DOHH2 (cell line): ENCODE measurements at regions not wholly inside any gene's neighbourhood (a gene's known extent, or its start where the extent isn't known, plus 50 kb on each side); places are given as distances from the start of the nearest gene placed in this dataset.

ENCODE experiments used
- H3F3A ChIP-seq: fragments of 200-600 bp; sonication (generic), shearing (Covaris generic); 2 replicates; pipeline ENCODE4 v1.6.0; 2016; ENCODE audit warnings: antibody characterized with exemption, mild to moderate bottlenecking; ENCODE audit not compliant: control insufficient read depth, insufficient read depth
- H3K27ac ChIP-seq: fragments of 200-600 bp; sonication (generic); 2 replicates; pipeline ENCODE4 v1.5.1; 2014; ENCODE audit warnings: low read depth, mild to moderate bottlenecking, low read length, moderate library complexity
- H3K27me3 ChIP-seq: fragments of 200-600 bp; sonication (generic); 2 replicates; pipeline ENCODE4 v1.6.1; 2014; ENCODE audit warnings: mild to moderate bottlenecking, low read length, mixed read lengths; ENCODE audit not compliant: control insufficient read depth
- H3K36me3 ChIP-seq: fragments of 200-600 bp; sonication (generic); 2 replicates; pipeline ENCODE4 v1.6.1; 2014; ENCODE audit warnings: mild to moderate bottlenecking, low read length, moderate library complexity, mixed read lengths; ENCODE audit not compliant: control insufficient read depth
- H3K4me1 ChIP-seq: fragments of 200-600 bp; sonication (generic); 2 replicates; pipeline ENCODE4 v1.6.1; 2014; ENCODE audit warnings: mild to moderate bottlenecking, low read length, mixed read lengths; ENCODE audit not compliant: control insufficient read depth
- H3K4me2 ChIP-seq: fragments of 200-600 bp; sonication (generic); 2 replicates; pipeline ENCODE4 v1.6.0; 2014; ENCODE audit warnings: mild to moderate bottlenecking, low read length, moderate library complexity
- H3K4me3 ChIP-seq: fragments of 200-600 bp; sonication (generic); 2 replicates; pipeline ENCODE4 v1.5.1; 2014; ENCODE audit warnings: mild to moderate bottlenecking, low read length, mixed read lengths
- H3K79me2 ChIP-seq: fragments of 200-600 bp; sonication (generic); 2 replicates; pipeline ENCODE4 v1.6.1; 2014; ENCODE audit warnings: mild to moderate bottlenecking, low read length, mixed read lengths; ENCODE audit not compliant: control insufficient read depth
- H3K9me2 ChIP-seq: fragments of 200-600 bp; sonication (generic); replicated peaks from 2 replicates; pipeline ENCODE4 v1.6.1; 2014; ENCODE audit warnings: mild to moderate bottlenecking, low read length, mixed read lengths; ENCODE audit not compliant: control insufficient read depth
- H3K9me3 ChIP-seq: fragments of 200-600 bp; sonication (generic); 2 replicates; pipeline ENCODE4 v1.6.1; 2014; ENCODE audit warnings: antibody characterized with exemption, low read length, mixed read lengths; ENCODE audit not compliant: control insufficient read depth, insufficient read depth
- H4K20me1 ChIP-seq: fragments of 200-600 bp; sonication (generic); 2 replicates; pipeline ENCODE4 v1.6.0; 2014; ENCODE audit warnings: low read depth, mild to moderate bottlenecking, antibody characterized with exemption, low read length, moderate library complexity; ENCODE audit not compliant: control insufficient read depth, insufficient read depth
- CTCF ChIP-seq: fragments of 200-600 bp; sonication (generic); IDR thresholded peaks from one replicate; pipeline ENCODE4 v1.5.1; 2014; ENCODE audit warnings: antibody characterized with exemption, mild to moderate bottlenecking, low read depth, low read length; ENCODE audit not compliant: poor library complexity, severe bottlenecking
- EZH2phosphoT487 ChIP-seq: fragments of 200-600 bp; sonication (generic); IDR thresholded peaks from 2 replicates; pipeline ENCODE4 v1.6.1; 2017; ENCODE audit warnings: borderline replicate concordance, mild to moderate bottlenecking, antibody characterized with exemption, low read length, moderate library complexity, mixed read lengths

DNA sequence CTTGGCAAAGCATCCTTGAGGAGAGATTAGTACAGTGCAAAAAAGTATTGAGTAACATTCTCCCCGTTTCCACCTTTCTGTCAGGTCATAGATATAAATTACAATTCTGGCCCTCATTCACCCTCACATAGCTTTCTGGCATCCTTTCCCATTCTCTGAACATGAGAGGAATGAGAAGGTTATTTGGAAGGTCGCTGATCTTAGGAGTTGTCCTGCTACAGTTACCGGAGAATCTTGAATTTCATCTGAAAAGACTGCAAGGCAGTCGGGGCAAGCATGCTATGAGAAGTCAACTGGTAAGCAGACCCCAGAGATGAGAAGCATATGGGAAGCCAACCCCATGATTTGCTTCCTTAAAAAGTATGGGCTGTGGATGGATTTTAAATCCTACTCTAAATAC lies 166.7 kb upstream of the CENPW start:
- TF ChIP-seq EZH2phosphoT487 (no peak), CTCF (no peak)
- no peak overlapping the region for H3K27ac ChIP-seq
- no peaks in the 10 kb centered on the region for H3K4me1 ChIP-seq
- no peaks in the 10 kb centered on the region for H3K9me2 ChIP-seq
- no peaks in the 10 kb centered on the region; the same call in 1 of the 2 replicates for H4K20me1 ChIP-seq
- H3K36me3 ChIP-seq, result no peaks in the 10 kb centered on the region
- no peak overlapping the region for H3K4me3 ChIP-seq
- H3F3A ChIP-seq, result no peaks in the 10 kb centered on the region
- H3K4me2 ChIP-seq, result no peak overlapping the region
- H3K9me3 ChIP-seq, result no peaks in the 10 kb centered on the region
- H3K27me3 ChIP-seq, result peaks cover 13% of the 10 kb centered on the region; the same call in 1 of the 2 replicates
- no peaks in the 10 kb centered on the region for H3K79me2 ChIP-seq

GRCh38 chr6:126174697-126175096 lies 165.2 kb upstream of the CENPW start:
- Histone ChIP-seq H3K27ac (no peak overlapping the region), H3K27me3 (peaks cover 13% of the 10 kb centered on the region; the same call in 1 of the 2 replicates), H3F3A (no peaks in the 10 kb centered on the region), H3K4me2 (no peak overlapping the region), H3K9me3 (no peaks in the 10 kb centered on the region), H3K4me1 (no peaks in the 10 kb centered on the region), H3K4me3 (no peak overlapping the region), H3K36me3 (no peaks in the 10 kb centered on the region), H3K79me2 (no peaks in the 10 kb centered on the region), H3K9me2 (no peaks in the 10 kb centered on the region), H4K20me1 (no peaks in the 10 kb centered on the region; the same call in 1 of the 2 replicates)
- TF ChIP-seq EZH2phosphoT487 (no peak), CTCF (no peak)

GRCh38 chr6:126175251-126175650 lies 164.7 kb upstream of the CENPW start:
- H3K4me3 ChIP-seq, result no peak overlapping the region
- no peaks in the 10 kb centered on the region for H3K79me2 ChIP-seq
- H3K4me2 ChIP-seq, result no peak overlapping the region
- H3K9me2 ChIP-seq, result no peaks in the 10 kb centered on the region
- H3K9me3 ChIP-seq, result no peaks in the 10 kb centered on the region
- H3K27me3 ChIP-seq, result peaks cover 13% of the 10 kb centered on the region; the same call in 1 of the 2 replicates
- H3K4me1 ChIP-seq, result no peaks in the 10 kb centered on the region
- no peaks in the 10 kb centered on the region for H3F3A ChIP-seq
- H3K36me3 ChIP-seq, result no peaks in the 10 kb centered on the region
- no peak overlapping the region for H3K27ac ChIP-seq
- H4K20me1 ChIP-seq, result no peaks in the 10 kb centered on the region; the same call in 1 of the 2 replicates
- TF ChIP-seq CTCF (no peak), EZH2phosphoT487 (no peak)

DNA sequence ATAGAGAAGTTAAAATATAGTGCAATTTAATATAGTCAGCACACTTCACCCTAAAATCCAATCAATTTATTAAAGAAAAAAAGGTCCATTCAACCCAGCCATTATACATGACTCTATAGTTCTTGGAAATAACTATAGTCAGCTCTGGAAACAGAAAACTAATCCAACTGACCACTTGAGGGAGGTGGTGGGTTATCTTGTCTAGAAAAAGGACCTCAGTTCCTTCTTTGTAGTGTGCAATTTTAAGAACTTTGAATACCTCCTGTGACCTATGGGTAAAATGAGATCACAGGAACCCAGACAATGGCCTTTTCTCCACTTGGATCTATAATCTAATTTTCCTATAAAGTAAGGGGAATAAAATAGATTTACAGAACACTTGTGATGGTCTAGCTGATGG lies 163.6 kb upstream of the CENPW start:
- no peak for TF ChIP-seq EZH2phosphoT487
- Histone ChIP-seq H3K79me2 (no peaks in the 10 kb centered on the region), H3K4me1 (no peaks in the 10 kb centered on the region), H3K9me2 (no peaks in the 10 kb centered on the region), H3K27me3 (peaks cover 13% of the 10 kb centered on the region; the same call in 1 of the 2 replicates), H3K36me3 (no peaks in the 10 kb centered on the region), H3K27ac (no peak overlapping the region), H4K20me1 (no peaks in the 10 kb centered on the region; the same call in 1 of the 2 replicates), H3K4me2 (no peak overlapping the region), H3K4me3 (no peak overlapping the region), H3K9me3 (no peaks in the 10 kb centered on the region), H3F3A (no peaks in the 10 kb centered on the region)
